ENCODE measurements at regions not wholly inside any gene's neighbourhood (a gene's known extent, or its start where the extent isn't known, plus 50 kb on each side); places are given as distances from the start of the nearest gene placed in this dataset.
A peak's percentile ranks its signal among the peaks of the same experiment; 100 is the strongest.

- DNase-seq: no peak
- no peaks in the 10 kb centered on the region for H3K9me3 ChIP-seq (ENCODE audit: severe bottlenecking)
Measured at GRCh38 chr2:223464071-223464470, 138.1 kb downstream of the SCG2 start.

DNA sequence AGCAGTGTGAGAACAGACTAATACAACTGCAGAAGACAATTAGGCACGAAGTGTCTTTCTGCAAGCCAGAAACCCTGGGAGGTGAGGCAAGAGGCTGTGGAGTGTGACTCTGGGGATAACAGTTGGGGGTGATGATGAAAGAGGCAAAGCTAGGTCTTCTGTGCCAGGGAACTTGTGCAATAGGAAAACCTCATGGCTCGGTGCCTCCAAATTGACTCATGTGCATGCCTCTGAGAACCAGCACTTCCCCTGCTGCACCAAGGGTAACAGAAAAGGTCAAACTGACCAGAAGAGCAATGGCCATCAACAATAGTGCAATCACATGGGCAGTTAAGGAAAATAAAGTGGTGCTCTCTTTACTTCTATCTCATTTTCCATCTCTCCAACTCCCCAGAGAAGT, 136.4 kb downstream of the SCG2 start:
- DNase-seq: no peak
- Histone ChIP-seq H3K27ac (no peak overlapping the region), H3K27me3 (ENCODE audit: insufficient read depth, low read depth, severe bottlenecking) (no peaks in the 10 kb centered on the region), H3K9me3 (ENCODE audit: severe bottlenecking) (no peaks in the 10 kb centered on the region), H3K4me3 (ENCODE audit: low read depth, low read length) (no peak overlapping the region), H3K36me3 (no peaks in the 10 kb centered on the region)
- no peak for TF ChIP-seq CTCF (IDR thresholded peaks at IDR 0.05; ENCODE audit: low read depth, low read length)

More at GRCh38 chr2:223464071-223464470, 138.1 kb downstream of the SCG2 start:
- no peak overlapping the region for H3K4me3 ChIP-seq (ENCODE audit: low read depth, low read length)
- no peak overlapping the region for H3K27ac ChIP-seq
- H3K27me3 ChIP-seq (ENCODE audit: insufficient read depth, low read depth, severe bottlenecking): no peaks in the 10 kb centered on the region
- H3K36me3 ChIP-seq: no peaks in the 10 kb centered on the region
- TF ChIP-seq CTCF (IDR thresholded peaks at IDR 0.05; ENCODE audit: low read depth, low read length): no peak

GRCh38 chr2:223467196-223467595, 135.0 kb downstream of the SCG2 start:
- no peak for TF ChIP-seq CTCF (IDR thresholded peaks at IDR 0.05; ENCODE audit: low read depth, low read length)
- H3K4me3 ChIP-seq (ENCODE audit: low read depth, low read length): no peak overlapping the region
- H3K27me3 ChIP-seq (ENCODE audit: insufficient read depth, low read depth, severe bottlenecking): no peaks in the 10 kb centered on the region
- H3K9me3 ChIP-seq (ENCODE audit: severe bottlenecking): no peaks in the 10 kb centered on the region
- no peaks in the 10 kb centered on the region for H3K36me3 ChIP-seq
- DNase-seq: no peak
- H3K27ac ChIP-seq: no peak overlapping the region

GRCh38 chr2:223469270-223470046, 132.7 kb downstream of the SCG2 start:
- Histone ChIP-seq H3K27me3 (ENCODE audit: insufficient read depth, low read depth, severe bottlenecking) (no peaks in the 10 kb centered on the region), H3K36me3 (no peaks in the 10 kb centered on the region), H3K4me3 (ENCODE audit: low read depth, low read length) (no peak overlapping the region), H3K9me3 (ENCODE audit: severe bottlenecking) (peaks cover 2% of the 10 kb centered on the region), H3K27ac (no peak overlapping the region)
- DNase-seq: peak; percentile 37
- TF ChIP-seq CTCF (IDR thresholded peaks at IDR 0.05; ENCODE audit: low read depth, low read length): no peak

DNA sequence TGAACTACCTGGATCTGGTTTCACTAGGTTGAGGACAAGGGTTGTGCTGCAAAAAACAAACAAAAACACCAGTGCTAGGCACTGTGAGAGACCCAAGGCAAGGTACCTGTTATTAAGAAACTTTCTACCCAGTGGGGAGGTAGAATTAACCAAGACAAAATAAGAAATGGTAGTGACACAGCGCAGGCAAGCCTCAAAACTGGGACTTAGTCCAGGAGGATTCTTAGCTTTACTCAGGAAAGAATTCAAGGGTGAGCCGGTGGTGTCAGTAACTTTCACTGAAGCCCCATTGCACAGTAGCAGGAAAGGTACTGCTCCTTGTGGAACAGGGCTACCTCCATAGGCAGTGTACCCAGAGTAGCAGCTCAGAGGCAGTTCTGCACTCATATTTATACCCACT, 131.6 kb downstream of the SCG2 start:
- H3K4me3 ChIP-seq (ENCODE audit: low read depth, low read length): no peak overlapping the region
- H3K9me3 ChIP-seq (ENCODE audit: severe bottlenecking): peaks cover 2% of the 10 kb centered on the region
- no peaks in the 10 kb centered on the region for H3K36me3 ChIP-seq
- TF ChIP-seq CTCF (IDR thresholded peaks at IDR 0.05; ENCODE audit: low read depth, low read length): no peak
- H3K27ac ChIP-seq: no peak overlapping the region
- no peak for DNase-seq
- H3K27me3 ChIP-seq (ENCODE audit: insufficient read depth, low read depth, severe bottlenecking): no peaks in the 10 kb centered on the region

DNA sequence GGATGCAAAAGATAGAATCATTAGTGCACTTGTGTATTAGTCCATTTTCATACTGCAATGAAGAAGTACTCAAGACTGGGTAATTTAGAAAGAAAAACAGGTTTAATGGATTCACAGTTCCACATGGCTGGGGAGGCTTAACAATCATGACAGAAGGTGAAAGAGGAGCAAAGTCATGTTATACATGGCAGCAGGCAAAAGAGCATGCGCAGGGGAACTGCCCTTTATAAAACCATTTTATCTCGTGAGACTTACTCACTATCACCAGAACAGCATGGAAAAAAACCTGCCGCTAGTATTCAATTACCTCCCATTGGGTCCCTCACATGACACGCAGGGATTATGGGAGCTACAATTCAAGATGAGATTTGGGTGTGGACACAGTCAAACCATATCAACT, 129.4 kb downstream of the SCG2 start:
- Histone ChIP-seq H3K36me3 (no peaks in the 10 kb centered on the region), H3K9me3 (ENCODE audit: severe bottlenecking) (peaks cover 2% of the 10 kb centered on the region), H3K27me3 (ENCODE audit: insufficient read depth, low read depth, severe bottlenecking) (no peaks in the 10 kb centered on the region), H3K4me3 (ENCODE audit: low read depth, low read length) (no peak overlapping the region), H3K27ac (no peak overlapping the region)
- no peak for DNase-seq
- TF ChIP-seq CTCF (IDR thresholded peaks at IDR 0.05; ENCODE audit: low read depth, low read length): no peak
